ENCODE measurements at regions not wholly inside any gene's neighbourhood (a gene's known extent, or its start where the extent isn't known, plus 50 kb on each side); places are given as distances from the start of the nearest gene placed in this dataset.

DNA sequence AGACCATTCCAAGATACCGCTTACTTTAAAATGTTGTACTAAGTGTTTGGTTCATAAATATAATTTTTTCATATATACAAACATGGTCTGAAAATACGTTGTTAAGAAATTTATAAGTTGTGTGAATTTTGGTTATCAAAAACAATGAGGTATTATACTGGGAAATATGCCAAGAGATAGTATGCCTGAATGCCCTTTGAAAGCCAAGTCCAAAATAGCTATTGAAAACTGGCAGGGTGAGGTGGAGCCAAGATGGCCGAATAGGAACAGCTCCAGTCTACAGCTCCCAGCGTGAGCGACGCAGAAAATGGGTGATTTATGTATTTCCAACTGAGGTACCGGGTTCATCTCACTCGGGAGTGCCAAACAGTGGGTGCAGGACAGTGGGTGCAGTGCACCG, 533.5 kb downstream of the ZNF608 start:
- TF ChIP-seq CTCF (IDR thresholded peaks at IDR 0.05) = no peak
- TF ChIP-seq POLR2AphosphoS5 (IDR thresholded peaks at IDR 0.05) = no peak
